ENCODE measurements at regions not wholly inside any gene's neighbourhood (a gene's known extent, or its start where the extent isn't known, plus 50 kb on each side); places are given as distances from the start of the nearest gene placed in this dataset.

GRCh38 chr9:16057541-16057940, 504.7 kb downstream of the CCDC171 start:
- peak overlapping the region; percentile 83 for H3K27ac ChIP-seq
- H3K27me3 ChIP-seq (replicated peaks): no peaks in the 10 kb centered on the region
- no peaks in the 10 kb centered on the region for H3K36me3 ChIP-seq (replicated peaks)
- in situ Hi-C loops (cut with HindIII; ENCODE audit: low pct_ligation_motif_present, low sequenced_read_pairs): no loop called here
- DNase-seq: no peak
- no peak overlapping the region for H3K4me3 ChIP-seq (ENCODE audit: low read depth, low read length)
- TF ChIP-seq CTCF (IDR thresholded peaks at IDR 0.05; ENCODE audit: low read depth, low read length, missing control alignments): no peak

- peak; percentile 80 for DNase-seq
- in situ Hi-C loops (cut with HindIII; ENCODE audit: low pct_ligation_motif_present, low sequenced_read_pairs): no loop called here
- peak overlapping the region; percentile 83 for H3K27ac ChIP-seq
These were observed 505.3 kb downstream of the CCDC171 start for GRCh38 chr9:16058131-16058549.

GRCh38 chr9:16060436-16061129, 507.7 kb downstream of the CCDC171 start:
- no peak overlapping the region for H3K4me3 ChIP-seq (ENCODE audit: low read depth, low read length)
- H3K27me3 ChIP-seq (replicated peaks): no peaks in the 10 kb centered on the region
- TF ChIP-seq CTCF (IDR thresholded peaks at IDR 0.05; ENCODE audit: low read depth, low read length, missing control alignments): no peak
- in situ Hi-C loops (cut with HindIII; ENCODE audit: low pct_ligation_motif_present, low sequenced_read_pairs): no loop called here
- no peak for DNase-seq
- H3K36me3 ChIP-seq (replicated peaks): no peaks in the 10 kb centered on the region
- H3K27ac ChIP-seq: no peak overlapping the region

More at GRCh38 chr9:16058131-16058549, 505.3 kb downstream of the CCDC171 start:
- Histone ChIP-seq H3K36me3 (replicated peaks) (no peaks in the 10 kb centered on the region), H3K27me3 (replicated peaks) (no peaks in the 10 kb centered on the region), H3K4me3 (ENCODE audit: low read depth, low read length) (no peak overlapping the region)
- peak; percentile 20 for TF ChIP-seq CTCF (IDR thresholded peaks at IDR 0.05; ENCODE audit: low read depth, low read length, missing control alignments)

GRCh38 chr9:16062542-16063240, 509.8 kb downstream of the CCDC171 start:
- H3K36me3 ChIP-seq (replicated peaks): no peaks in the 10 kb centered on the region
- H3K27me3 ChIP-seq (replicated peaks): no peaks in the 10 kb centered on the region
- H3K4me3 ChIP-seq (ENCODE audit: low read depth, low read length): peak overlapping the region; percentile 29
- in situ Hi-C loops (cut with HindIII; ENCODE audit: low pct_ligation_motif_present, low sequenced_read_pairs): no loop called here
- H3K27ac ChIP-seq: peak overlapping the region; percentile 98
- no peak for TF ChIP-seq CTCF (IDR thresholded peaks at IDR 0.05; ENCODE audit: low read depth, low read length, missing control alignments)
- peak; percentile 97 for DNase-seq

GRCh38 chr9:16063241-16063591, 510.4 kb downstream of the CCDC171 start:
- in situ Hi-C loops (cut with HindIII; ENCODE audit: low pct_ligation_motif_present, low sequenced_read_pairs): no loop called here
- Histone ChIP-seq H3K27me3 (replicated peaks) (no peaks in the 10 kb centered on the region), H3K27ac (peak overlapping the region; percentile 98), H3K36me3 (replicated peaks) (no peaks in the 10 kb centered on the region), H3K4me3 (ENCODE audit: low read depth, low read length) (peak overlapping the region; percentile 29)
- no peak for TF ChIP-seq CTCF (IDR thresholded peaks at IDR 0.05; ENCODE audit: low read depth, low read length, missing control alignments)
- no peak for DNase-seq
